HG03103 (cell line): ENCODE measurements at regions not wholly inside any gene's neighbourhood (a gene's known extent, or its start where the extent isn't known, plus 50 kb on each side); places are given as distances from the start of the nearest gene placed in this dataset.

Experiments
- ATAC-seq: cut with Tn5 transposase; IDR thresholded peaks from one replicate; pipeline ENCODE4 v1.9.1; 2021; ENCODE audit warnings: low read depth; ENCODE audit not compliant: unreplicated experiment

- ATAC-seq, result no peak
Measured at GRCh38 chrX:78496483-78496882, 162.6 kb downstream of the RTL3 start.

GRCh38 chrX:78493180-78493579 is 165.8 kb upstream of the CYSLTR1 start:
- peak; percentile 70 for ATAC-seq

- ATAC-seq, result no peak
Measured at GRCh38 chrX:78476701-78477100, 149.3 kb upstream of the CYSLTR1 start.

- no peak for ATAC-seq
Measured at GRCh38 chrX:78456909-78457308, 129.5 kb upstream of the CYSLTR1 start.

GRCh38 chrX:78455901-78456300 is 128.5 kb upstream of the CYSLTR1 start:
- no peak for ATAC-seq

- ATAC-seq, result no peak
Measured at GRCh38 chrX:78452356-78452755, 124.9 kb upstream of the CYSLTR1 start.

- no peak for ATAC-seq
Measured at GRCh38 chrX:78437621-78438020, 110.2 kb upstream of the CYSLTR1 start.

- ATAC-seq, result no peak
Measured at GRCh38 chrX:78429172-78429571, 101.8 kb upstream of the CYSLTR1 start.

- ATAC-seq, result no peak
Measured at GRCh38 chrX:78388663-78389062, 61.3 kb upstream of the CYSLTR1 start.

- no peak for ATAC-seq
Measured at GRCh38 chrX:78387364-78387763, 60.0 kb upstream of the CYSLTR1 start.

GRCh38 chrX:78384486-78384885 is 57.1 kb upstream of the CYSLTR1 start:
- no peak for ATAC-seq

- no peak for ATAC-seq
Measured at GRCh38 chrX:78383594-78383993, 56.2 kb upstream of the CYSLTR1 start.

- ATAC-seq, result no peak
Measured at GRCh38 chrX:78378476-78379115, 51.2 kb upstream of the CYSLTR1 start.
